PC-3 (cell line): ENCODE measurements at regions not wholly inside any gene's neighbourhood (a gene's known extent, or its start where the extent isn't known, plus 50 kb on each side); places are given as distances from the start of the nearest gene placed in this dataset.

ENCODE experiments used
- EZH2 ChIP-seq: fragments of 300-600 bp; sonication (generic); IDR thresholded peaks from one replicate; pipeline ENCODE4 v1.6.1; 2017; ENCODE audit warnings: antibody characterized with exemption, mild to moderate bottlenecking, low read length; ENCODE audit not compliant: unreplicated experiment
- TF ChIP-seq, protein P1 (sequence below): fragments of 300-600 bp; sonication (generic); conservative IDR thresholded peaks from 2 replicates; pipeline ENCODE4 v1.5.1; 2017; ENCODE audit warnings: antibody characterized with exemption, low read depth, mild to moderate bottlenecking, low read length

DNA sequence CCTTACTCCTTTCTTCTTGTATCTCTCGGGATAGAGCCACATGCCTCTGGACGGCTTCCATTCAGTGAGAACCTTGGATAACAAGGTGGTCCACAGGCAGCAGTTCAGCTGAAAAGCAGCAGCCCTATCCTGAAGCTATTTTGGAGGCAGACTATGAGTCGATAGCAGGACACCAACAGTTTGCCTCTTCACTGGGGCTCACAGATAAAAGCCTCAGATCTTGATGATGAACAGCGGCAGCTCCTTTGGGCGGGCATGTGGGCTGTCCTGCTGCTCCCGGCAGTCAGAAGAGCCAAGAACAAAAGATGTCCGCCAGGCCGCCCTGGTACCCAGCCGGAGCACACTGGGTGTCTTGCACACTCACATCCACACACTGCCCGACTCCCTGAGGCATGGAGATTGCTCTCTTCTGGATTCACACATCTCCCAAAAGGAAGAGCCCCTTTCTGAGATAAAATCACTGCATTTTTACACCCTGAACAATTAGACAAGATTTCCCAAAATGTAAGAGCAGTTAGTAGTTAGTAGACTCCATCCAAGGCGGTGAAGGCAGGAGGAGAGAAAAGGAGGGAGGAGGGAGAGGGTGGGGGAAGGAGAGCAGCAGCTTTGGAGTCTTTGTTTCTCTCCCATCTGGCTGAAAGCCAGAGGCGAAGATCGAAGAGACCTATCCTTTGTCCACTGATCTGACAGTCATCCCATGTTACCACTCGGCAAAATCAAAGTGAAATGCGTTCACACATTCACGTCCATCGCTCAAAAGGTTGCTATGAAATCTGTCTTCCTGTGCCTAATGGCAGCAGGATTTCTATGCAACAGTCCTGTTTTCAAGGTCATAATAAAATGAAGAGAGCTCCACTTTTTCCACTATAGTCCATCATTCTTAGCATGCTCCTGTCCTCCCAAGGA is 90.1 kb upstream of the KLF7 start:
- TF ChIP-seq, protein P1, sequence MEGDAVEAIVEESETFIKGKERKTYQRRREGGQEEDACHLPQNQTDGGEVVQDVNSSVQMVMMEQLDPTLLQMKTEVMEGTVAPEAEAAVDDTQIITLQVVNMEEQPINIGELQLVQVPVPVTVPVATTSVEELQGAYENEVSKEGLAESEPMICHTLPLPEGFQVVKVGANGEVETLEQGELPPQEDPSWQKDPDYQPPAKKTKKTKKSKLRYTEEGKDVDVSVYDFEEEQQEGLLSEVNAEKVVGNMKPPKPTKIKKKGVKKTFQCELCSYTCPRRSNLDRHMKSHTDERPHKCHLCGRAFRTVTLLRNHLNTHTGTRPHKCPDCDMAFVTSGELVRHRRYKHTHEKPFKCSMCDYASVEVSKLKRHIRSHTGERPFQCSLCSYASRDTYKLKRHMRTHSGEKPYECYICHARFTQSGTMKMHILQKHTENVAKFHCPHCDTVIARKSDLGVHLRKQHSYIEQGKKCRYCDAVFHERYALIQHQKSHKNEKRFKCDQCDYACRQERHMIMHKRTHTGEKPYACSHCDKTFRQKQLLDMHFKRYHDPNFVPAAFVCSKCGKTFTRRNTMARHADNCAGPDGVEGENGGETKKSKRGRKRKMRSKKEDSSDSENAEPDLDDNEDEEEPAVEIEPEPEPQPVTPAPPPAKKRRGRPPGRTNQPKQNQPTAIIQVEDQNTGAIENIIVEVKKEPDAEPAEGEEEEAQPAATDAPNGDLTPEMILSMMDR: no peak
- TF ChIP-seq EZH2: no peak
